ENCODE measurements at regions not wholly inside any gene's neighbourhood (a gene's known extent, or its start where the extent isn't known, plus 50 kb on each side); places are given as distances from the start of the nearest gene placed in this dataset.

GRCh38 chr16:86371083-86371803, 139.1 kb upstream of the FOXF1 start:
- no peaks in the 10 kb centered on the region for H3K27me3 ChIP-seq (ENCODE audit: control insufficient read depth, extremely low read depth, insufficient read depth, low read length)
- no peaks in the 10 kb centered on the region for H3K4me1 ChIP-seq (ENCODE audit: control insufficient read depth, extremely low read depth, insufficient read depth, low read length)
- H3K9ac ChIP-seq (ENCODE audit: control insufficient read depth, extremely low read depth, insufficient read depth, low read length): no peak overlapping the region
- no peak overlapping the region for H3K4me3 ChIP-seq (ENCODE audit: control insufficient read depth in 2 of 3, extremely low read depth in 1 of 3, insufficient read depth in 2 of 3, low read depth in 1 of 3, low read length in 3 of 3)
- H4K20me1 ChIP-seq (ENCODE audit: control insufficient read depth, extremely low read depth, insufficient read depth, low read length): no peaks in the 10 kb centered on the region
- dilution Hi-C loops (cut with MboI; ENCODE audit: extremely low pct_ligation_motif_present, low sequenced_read_pairs): no loop called here
- no peak overlapping the region for H3K27ac ChIP-seq (ENCODE audit: control insufficient read depth, insufficient read depth, low read length)
- H2AFZ ChIP-seq (ENCODE audit: control insufficient read depth, low read length): no peak overlapping the region
- DNase-seq (ENCODE audit: low read depth, low spot score): no peak
- FAIRE-seq: no peak
- no peaks in the 10 kb centered on the region for H3K36me3 ChIP-seq (ENCODE audit: control insufficient read depth in 2 of 2, extremely low read depth in 1 of 2, insufficient read depth in 2 of 2, low read length in 2 of 2)
- no peaks in the 10 kb centered on the region for H3K79me2 ChIP-seq (ENCODE audit: control insufficient read depth, insufficient read depth, low read length)
- H3K9me3 ChIP-seq (ENCODE audit: control insufficient read depth, low read depth, low read length): peaks cover 6% of the 10 kb centered on the region
- H3K9me1 ChIP-seq (ENCODE audit: control insufficient read depth, extremely low read depth, insufficient read depth, low read length): no peaks in the 10 kb centered on the region
- no peak overlapping the region for H3K4me2 ChIP-seq (ENCODE audit: control insufficient read depth, extremely low read depth, insufficient read depth, low read depth, low read length)
- no peak for TF ChIP-seq CTCF (optimal IDR thresholded peaks at IDR 0.05 in 1 of 3, IDR thresholded peaks at IDR 0.05 in 1 of 3, conservative IDR thresholded peaks at IDR 0.05 in 1 of 3; ENCODE audit: extremely low read depth in 1 of 3, insufficient read depth in 2 of 3, low read length in 3 of 3)
- TF ChIP-seq EZH2 (IDR thresholded peaks at IDR 0.05; ENCODE audit: low read length): no peak

- Histone ChIP-seq H4K20me1 (ENCODE audit: control insufficient read depth, extremely low read depth, insufficient read depth, low read length) (no peaks in the 10 kb centered on the region), H3K27ac (ENCODE audit: control insufficient read depth, insufficient read depth, low read length) (no peak overlapping the region), H3K9ac (ENCODE audit: control insufficient read depth, extremely low read depth, insufficient read depth, low read length) (no peak overlapping the region), H3K9me3 (ENCODE audit: control insufficient read depth, low read depth, low read length) (peaks cover 6% of the 10 kb centered on the region), H3K27me3 (ENCODE audit: control insufficient read depth, extremely low read depth, insufficient read depth, low read length) (no peaks in the 10 kb centered on the region), H3K4me2 (ENCODE audit: control insufficient read depth, extremely low read depth, insufficient read depth, low read depth, low read length) (no peak overlapping the region), H3K79me2 (ENCODE audit: control insufficient read depth, insufficient read depth, low read length) (no peaks in the 10 kb centered on the region), H3K4me3 (ENCODE audit: control insufficient read depth in 2 of 3, extremely low read depth in 1 of 3, insufficient read depth in 2 of 3, low read depth in 1 of 3, low read length in 3 of 3) (no peak overlapping the region), H3K9me1 (ENCODE audit: control insufficient read depth, extremely low read depth, insufficient read depth, low read length) (no peaks in the 10 kb centered on the region), H3K36me3 (ENCODE audit: control insufficient read depth in 2 of 2, extremely low read depth in 1 of 2, insufficient read depth in 2 of 2, low read length in 2 of 2) (no peaks in the 10 kb centered on the region), H2AFZ (ENCODE audit: control insufficient read depth, low read length) (no peak overlapping the region), H3K4me1 (ENCODE audit: control insufficient read depth, extremely low read depth, insufficient read depth, low read length) (no peaks in the 10 kb centered on the region)
- no peak for DNase-seq (ENCODE audit: low read depth, low spot score)
- FAIRE-seq: no peak
- TF ChIP-seq CTCF (optimal IDR thresholded peaks at IDR 0.05 in 1 of 3, IDR thresholded peaks at IDR 0.05 in 1 of 3, conservative IDR thresholded peaks at IDR 0.05 in 1 of 3; ENCODE audit: extremely low read depth in 1 of 3, insufficient read depth in 2 of 3, low read length in 3 of 3) (no peak), EZH2 (IDR thresholded peaks at IDR 0.05; ENCODE audit: low read length) (no peak)
- dilution Hi-C loops (cut with MboI; ENCODE audit: extremely low pct_ligation_motif_present, low sequenced_read_pairs): no loop called here
Observed at GRCh38 chr16:86372193-86372592, 138.1 kb upstream of the FOXF1 start.

Data from keratinocyte (primary cell).